Prostate gland (tissue), 2 donors: ENCODE measurements at regions not wholly inside any gene's neighbourhood (a gene's known extent, or its start where the extent isn't known, plus 50 kb on each side); places are given as distances from the start of the nearest gene placed in this dataset.

ENCODE experiments used
- POLR2AphosphoS5 ChIP-seq: sonication (generic); formaldehyde crosslinking; IDR thresholded peaks from one replicate; pipeline ENCODE4 v1.6.1; 2017; ENCODE audit warnings: antibody characterized with exemption
- TF ChIP-seq, protein P1 (sequence below), 4 experiments: fragments of 200-600 bp in 2 of 4; fragments of 450-650 bp in 2 of 4; sonication (generic) in 2 of 4; IDR thresholded peaks; 1 replicate in 3 of 4; 2 replicates in 1 of 4; pipeline ENCODE4 v1.5.1; 2016 to 2019; ENCODE audit warnings: antibody characterized with exemption in 4 of 4, mild to moderate bottlenecking in 2 of 4, moderate library complexity in 2 of 4

- TF ChIP-seq POLR2AphosphoS5, result no peak
- TF ChIP-seq, protein P1, sequence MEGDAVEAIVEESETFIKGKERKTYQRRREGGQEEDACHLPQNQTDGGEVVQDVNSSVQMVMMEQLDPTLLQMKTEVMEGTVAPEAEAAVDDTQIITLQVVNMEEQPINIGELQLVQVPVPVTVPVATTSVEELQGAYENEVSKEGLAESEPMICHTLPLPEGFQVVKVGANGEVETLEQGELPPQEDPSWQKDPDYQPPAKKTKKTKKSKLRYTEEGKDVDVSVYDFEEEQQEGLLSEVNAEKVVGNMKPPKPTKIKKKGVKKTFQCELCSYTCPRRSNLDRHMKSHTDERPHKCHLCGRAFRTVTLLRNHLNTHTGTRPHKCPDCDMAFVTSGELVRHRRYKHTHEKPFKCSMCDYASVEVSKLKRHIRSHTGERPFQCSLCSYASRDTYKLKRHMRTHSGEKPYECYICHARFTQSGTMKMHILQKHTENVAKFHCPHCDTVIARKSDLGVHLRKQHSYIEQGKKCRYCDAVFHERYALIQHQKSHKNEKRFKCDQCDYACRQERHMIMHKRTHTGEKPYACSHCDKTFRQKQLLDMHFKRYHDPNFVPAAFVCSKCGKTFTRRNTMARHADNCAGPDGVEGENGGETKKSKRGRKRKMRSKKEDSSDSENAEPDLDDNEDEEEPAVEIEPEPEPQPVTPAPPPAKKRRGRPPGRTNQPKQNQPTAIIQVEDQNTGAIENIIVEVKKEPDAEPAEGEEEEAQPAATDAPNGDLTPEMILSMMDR (IDR thresholded peaks at IDR 0.05), result no peak
Observed at GRCh38 chr13:37295071-37295470, 189.6 kb upstream of the CSNK1A1L start.
